ENCODE measurements at regions not wholly inside any gene's neighbourhood (a gene's known extent, or its start where the extent isn't known, plus 50 kb on each side); places are given as distances from the start of the nearest gene placed in this dataset.
A peak's percentile ranks its signal among the peaks of the same experiment; 100 is the strongest.
"Not testable (repeated sequence)": the region's sequence is repeated elsewhere in the genome, so short reads cannot be mapped to it uniquely, and the experiment has no call there.

- H3K27me3 ChIP-seq (ENCODE audit: control insufficient read depth, insufficient read depth, low read length, poor library complexity, severe bottlenecking): no peaks in the 10 kb centered on the region
- H3K4me1 ChIP-seq (ENCODE audit: control insufficient read depth, insufficient read depth, low read length): no peaks in the 10 kb centered on the region
- WGBS, 2 experiments: no CpG with 5 or more reads among the region's 1 CpG
- H3K27ac ChIP-seq (ENCODE audit: insufficient read depth, low read depth, low read length, poor library complexity, severe bottlenecking): no peak overlapping the region
- H3K4me3 ChIP-seq (ENCODE audit: insufficient read depth, low read depth, low read length): no peak overlapping the region
- H3K9me3 ChIP-seq (ENCODE audit: control insufficient read depth, low read length): no peaks in the 10 kb centered on the region
- H3K36me3 ChIP-seq (ENCODE audit: control insufficient read depth, insufficient read depth, low read length): no peaks in the 10 kb centered on the region
These were observed 221.7 kb upstream of the DIPK2B start for GRCh38 chrX:45422216-45422925.

GRCh38 chrX:45421806-45422205 is 221.1 kb upstream of the DIPK2B start:
- Histone ChIP-seq H3K4me1 (ENCODE audit: control insufficient read depth, insufficient read depth, low read length) (no peaks in the 10 kb centered on the region), H3K9me3 (ENCODE audit: control insufficient read depth, low read length) (no peaks in the 10 kb centered on the region), H3K4me3 (ENCODE audit: insufficient read depth, low read depth, low read length) (no peak overlapping the region), H3K27me3 (ENCODE audit: control insufficient read depth, insufficient read depth, low read length, poor library complexity, severe bottlenecking) (no peaks in the 10 kb centered on the region), H3K36me3 (ENCODE audit: control insufficient read depth, insufficient read depth, low read length) (no peaks in the 10 kb centered on the region), H3K27ac (ENCODE audit: insufficient read depth, low read depth, low read length, poor library complexity, severe bottlenecking) (no peak overlapping the region)
- 86 to 95% methylated on average over 2 of the region's 2 CpGs for WGBS, 2 experiments

- no peaks in the 10 kb centered on the region for H3K9me3 ChIP-seq (ENCODE audit: control insufficient read depth, low read length)
- H3K27me3 ChIP-seq (ENCODE audit: control insufficient read depth, insufficient read depth, low read length, poor library complexity, severe bottlenecking): no peaks in the 10 kb centered on the region
- H3K4me3 ChIP-seq (ENCODE audit: insufficient read depth, low read depth, low read length): no peak overlapping the region
- H3K27ac ChIP-seq (ENCODE audit: insufficient read depth, low read depth, low read length, poor library complexity, severe bottlenecking): no peak overlapping the region
- H3K4me1 ChIP-seq (ENCODE audit: control insufficient read depth, insufficient read depth, low read length): peaks cover 6% of the 10 kb centered on the region
- no peaks in the 10 kb centered on the region for H3K36me3 ChIP-seq (ENCODE audit: control insufficient read depth, insufficient read depth, low read length)
- 91 to 96% methylated on average over 3 of the region's 3 CpGs for WGBS, 2 experiments
These were observed 203.5 kb upstream of the DIPK2B start for GRCh38 chrX:45404206-45404605.

GRCh38 chrX:45401923-45402322 is 201.2 kb upstream of the DIPK2B start:
- H3K36me3 ChIP-seq (ENCODE audit: control insufficient read depth, insufficient read depth, low read length): no peaks in the 10 kb centered on the region
- no peaks in the 10 kb centered on the region for H3K27me3 ChIP-seq (ENCODE audit: control insufficient read depth, insufficient read depth, low read length, poor library complexity, severe bottlenecking)
- peaks cover 6% of the 10 kb centered on the region for H3K4me1 ChIP-seq (ENCODE audit: control insufficient read depth, insufficient read depth, low read length)
- 86% methylated on average over 2 of the region's 2 CpGs for WGBS, 2 experiments
- no peaks in the 10 kb centered on the region for H3K9me3 ChIP-seq (ENCODE audit: control insufficient read depth, low read length)
- no peak overlapping the region for H3K4me3 ChIP-seq (ENCODE audit: insufficient read depth, low read depth, low read length)
- no peak overlapping the region for H3K27ac ChIP-seq (ENCODE audit: insufficient read depth, low read depth, low read length, poor library complexity, severe bottlenecking)

GRCh38 chrX:45400951-45401725 is 200.5 kb upstream of the DIPK2B start:
- not testable (repeated sequence) for H3K27me3 ChIP-seq (ENCODE audit: control insufficient read depth, insufficient read depth, low read length, poor library complexity, severe bottlenecking); H3K4me1 ChIP-seq (ENCODE audit: control insufficient read depth, insufficient read depth, low read length); H3K9me3 ChIP-seq (ENCODE audit: control insufficient read depth, low read length); H3K4me3 ChIP-seq (ENCODE audit: insufficient read depth, low read depth, low read length); H3K36me3 ChIP-seq (ENCODE audit: control insufficient read depth, insufficient read depth, low read length)
- 10 to 13% methylated on average over 8 of the region's 8 CpGs for WGBS, 2 experiments
- H3K27ac ChIP-seq (ENCODE audit: insufficient read depth, low read depth, low read length, poor library complexity, severe bottlenecking): peak overlapping the region; percentile 11

GRCh38 chrX:45400027-45400779 is 199.5 kb upstream of the DIPK2B start:
- Histone ChIP-seq H3K27ac (ENCODE audit: insufficient read depth, low read depth, low read length, poor library complexity, severe bottlenecking) (peak overlapping the region; percentile 11), H3K4me1 (ENCODE audit: control insufficient read depth, insufficient read depth, low read length) (peaks cover 6% of the 10 kb centered on the region), H3K4me3 (ENCODE audit: insufficient read depth, low read depth, low read length) (no peak overlapping the region), H3K27me3 (ENCODE audit: control insufficient read depth, insufficient read depth, low read length, poor library complexity, severe bottlenecking) (no peaks in the 10 kb centered on the region), H3K36me3 (ENCODE audit: control insufficient read depth, insufficient read depth, low read length) (no peaks in the 10 kb centered on the region), H3K9me3 (ENCODE audit: control insufficient read depth, low read length) (no peaks in the 10 kb centered on the region)
- 85 to 100% methylated on average over 1 to 3 of the region's 3 CpGs for whole genome bisulfite sequencing, 2 experiments

GRCh38 chrX:45385757-45386156 is 185.1 kb upstream of the DIPK2B start:
- Histone ChIP-seq H3K4me1 (ENCODE audit: control insufficient read depth, insufficient read depth, low read length) (no peaks in the 10 kb centered on the region), H3K27ac (ENCODE audit: insufficient read depth, low read depth, low read length, poor library complexity, severe bottlenecking) (no peak overlapping the region)
- WGBS, 2 experiments: no CpG with 5 or more reads among the region's 2 CpGs

GRCh38 chrX:45381841-45382240 is 181.2 kb upstream of the DIPK2B start:
- H3K4me1 ChIP-seq (ENCODE audit: control insufficient read depth, insufficient read depth, low read length): no peaks in the 10 kb centered on the region
- 94 to 96% methylated on average over 34 of the region's 34 CpGs for WGBS, 2 experiments
- H3K36me3 ChIP-seq (ENCODE audit: control insufficient read depth, insufficient read depth, low read length): no peaks in the 10 kb centered on the region
- H3K9me3 ChIP-seq (ENCODE audit: control insufficient read depth, low read length): no peaks in the 10 kb centered on the region
- H3K4me3 ChIP-seq (ENCODE audit: insufficient read depth, low read depth, low read length): no peak overlapping the region
- no peak overlapping the region for H3K27ac ChIP-seq (ENCODE audit: insufficient read depth, low read depth, low read length, poor library complexity, severe bottlenecking)
- H3K27me3 ChIP-seq (ENCODE audit: control insufficient read depth, insufficient read depth, low read length, poor library complexity, severe bottlenecking): no peaks in the 10 kb centered on the region

More at GRCh38 chrX:45385757-45386156, 185.1 kb upstream of the DIPK2B start:
- Histone ChIP-seq H3K4me3 (ENCODE audit: insufficient read depth, low read depth, low read length) (no peak overlapping the region), H3K36me3 (ENCODE audit: control insufficient read depth, insufficient read depth, low read length) (no peaks in the 10 kb centered on the region), H3K27me3 (ENCODE audit: control insufficient read depth, insufficient read depth, low read length, poor library complexity, severe bottlenecking) (no peaks in the 10 kb centered on the region), H3K9me3 (ENCODE audit: control insufficient read depth, low read length) (no peaks in the 10 kb centered on the region)

GRCh38 chrX:45381366-45381765 is 180.7 kb upstream of the DIPK2B start:
- Histone ChIP-seq H3K4me3 (ENCODE audit: insufficient read depth, low read depth, low read length) (no peak overlapping the region), H3K36me3 (ENCODE audit: control insufficient read depth, insufficient read depth, low read length) (no peaks in the 10 kb centered on the region), H3K9me3 (ENCODE audit: control insufficient read depth, low read length) (no peaks in the 10 kb centered on the region), H3K27ac (ENCODE audit: insufficient read depth, low read depth, low read length, poor library complexity, severe bottlenecking) (no peak overlapping the region), H3K4me1 (ENCODE audit: control insufficient read depth, insufficient read depth, low read length) (no peaks in the 10 kb centered on the region), H3K27me3 (ENCODE audit: control insufficient read depth, insufficient read depth, low read length, poor library complexity, severe bottlenecking) (no peaks in the 10 kb centered on the region)
- 96 to 97% methylated on average over 24 of the region's 24 CpGs for WGBS, 2 experiments

GRCh38 chrX:45379236-45379635 is 178.6 kb upstream of the DIPK2B start:
- Histone ChIP-seq H3K36me3 (ENCODE audit: control insufficient read depth, insufficient read depth, low read length) (no peaks in the 10 kb centered on the region), H3K27ac (ENCODE audit: insufficient read depth, low read depth, low read length, poor library complexity, severe bottlenecking) (no peak overlapping the region), H3K4me3 (ENCODE audit: insufficient read depth, low read depth, low read length) (no peak overlapping the region), H3K4me1 (ENCODE audit: control insufficient read depth, insufficient read depth, low read length) (no peaks in the 10 kb centered on the region), H3K9me3 (ENCODE audit: control insufficient read depth, low read length) (no peaks in the 10 kb centered on the region), H3K27me3 (ENCODE audit: control insufficient read depth, insufficient read depth, low read length, poor library complexity, severe bottlenecking) (no peaks in the 10 kb centered on the region)
